NT2/D1 (cell line): ENCODE measurements at regions not wholly inside any gene's neighbourhood (a gene's known extent, or its start where the extent isn't known, plus 50 kb on each side); places are given as distances from the start of the nearest gene placed in this dataset.

Experiments used
- DNase-seq: peaks from one replicate; pipeline ENCODE4 v3.0.0-alpha.2; 2011; ENCODE audit warnings: low read depth, low spot score
- H3K27me3 ChIP-seq: 2 replicates; pipeline ENCODE4 v1.6.0; 2011; ENCODE audit warnings: mild to moderate bottlenecking; ENCODE audit not compliant: insufficient read length, insufficient read depth
- H3K36me3 ChIP-seq: 2 replicates; pipeline ENCODE4 v1.6.1; 2011; ENCODE audit warnings: mild to moderate bottlenecking, low read length, mixed read lengths; ENCODE audit not compliant: insufficient read depth, insufficient read length
- H3K4me1 ChIP-seq: 2 replicates; pipeline ENCODE4 v1.5.1; 2011; ENCODE audit not compliant: insufficient read depth, insufficient read length
- H3K4me3 ChIP-seq: 2 replicates; pipeline ENCODE4 v1.5.1; 2011; ENCODE audit warnings: low read depth; ENCODE audit not compliant: insufficient read length
- H3K9ac ChIP-seq: 2 replicates; pipeline ENCODE4 v1.6.0; 2011; ENCODE audit warnings: low read depth; ENCODE audit not compliant: insufficient read length
- H3K9me3 ChIP-seq: 2 replicates; pipeline ENCODE4 v1.5.1; 2011; ENCODE audit warnings: mild to moderate bottlenecking, low read length; ENCODE audit not compliant: insufficient read depth
- SUZ12 ChIP-seq: IDR thresholded peaks from 2 replicates; pipeline ENCODE4 v1.6.1; 2011; ENCODE audit not compliant: insufficient read length, insufficient read depth; ENCODE audit errors: extremely low read depth
- YY1 ChIP-seq: IDR thresholded peaks from 2 replicates; pipeline ENCODE4 v1.6.1; 2011; ENCODE audit not compliant: insufficient read length, insufficient read depth
- ZNF274 ChIP-seq: IDR thresholded peaks from 2 replicates; pipeline ENCODE4 v1.6.1; 2011; ENCODE audit warnings: mild to moderate bottlenecking, low read depth, low read length

- Histone ChIP-seq H3K9ac (no peak overlapping the region), H3K27me3 (no peaks in the 10 kb centered on the region), H3K36me3 (no peaks in the 10 kb centered on the region), H3K4me1 (no peaks in the 10 kb centered on the region), H3K9me3 (no peaks in the 10 kb centered on the region), H3K4me3 (no peak overlapping the region)
- DNase-seq = no peak
- TF ChIP-seq ZNF274 (no peak), YY1 (no peak)
Observed at GRCh38 chr20:52454660-52455059, 263.1 kb upstream of the ZFP64 start.

GRCh38 chr20:52448513-52449232, 257.1 kb upstream of the ZFP64 start:
- no peaks in the 10 kb centered on the region for H3K27me3 ChIP-seq
- TF ChIP-seq SUZ12 (no peak), YY1 (no peak), ZNF274 (no peak)
- no peak for DNase-seq
- no peaks in the 10 kb centered on the region for H3K36me3 ChIP-seq
- H3K4me1 ChIP-seq = no peaks in the 10 kb centered on the region
- no peak overlapping the region for H3K4me3 ChIP-seq
- no peak overlapping the region for H3K9ac ChIP-seq
- no peaks in the 10 kb centered on the region for H3K9me3 ChIP-seq

GRCh38 chr20:52447225-52447551, 255.6 kb upstream of the ZFP64 start:
- Histone ChIP-seq H3K4me1 (no peaks in the 10 kb centered on the region), H3K9ac (no peak overlapping the region), H3K36me3 (no peaks in the 10 kb centered on the region), H3K9me3 (no peaks in the 10 kb centered on the region), H3K27me3 (no peaks in the 10 kb centered on the region), H3K4me3 (no peak overlapping the region)
- TF ChIP-seq ZNF274 = no peak
- no peak for TF ChIP-seq YY1
- no peak for TF ChIP-seq SUZ12
- DNase-seq = no peak

- DNase-seq = no peak
- Histone ChIP-seq H3K36me3 (no peaks in the 10 kb centered on the region), H3K4me1 (no peaks in the 10 kb centered on the region), H3K9ac (no peak overlapping the region), H3K4me3 (no peak overlapping the region), H3K9me3 (no peaks in the 10 kb centered on the region), H3K27me3 (no peaks in the 10 kb centered on the region)
- TF ChIP-seq ZNF274 = no peak
- no peak for TF ChIP-seq YY1
- no peak for TF ChIP-seq SUZ12
Observed at GRCh38 chr20:52446421-52447224, 255.0 kb upstream of the ZFP64 start.

- Histone ChIP-seq H3K36me3 (no peaks in the 10 kb centered on the region), H3K9ac (no peak overlapping the region), H3K4me3 (no peak overlapping the region), H3K4me1 (no peaks in the 10 kb centered on the region), H3K27me3 (no peaks in the 10 kb centered on the region), H3K9me3 (no peaks in the 10 kb centered on the region)
- no peak for DNase-seq
- no peak for TF ChIP-seq ZNF274
- TF ChIP-seq YY1 = no peak
Observed at GRCh38 chr20:52444455-52444854, 252.9 kb upstream of the ZFP64 start.

- H3K9ac ChIP-seq = no peak overlapping the region
- H3K27me3 ChIP-seq = no peaks in the 10 kb centered on the region
- no peak overlapping the region for H3K4me3 ChIP-seq
- no peaks in the 10 kb centered on the region for H3K36me3 ChIP-seq
- TF ChIP-seq SUZ12 = no peak
- no peak for TF ChIP-seq YY1
- TF ChIP-seq ZNF274 = no peak
- H3K4me1 ChIP-seq = no peaks in the 10 kb centered on the region
- no peak for DNase-seq
- no peaks in the 10 kb centered on the region for H3K9me3 ChIP-seq
Observed at GRCh38 chr20:52443874-52444273, 252.3 kb upstream of the ZFP64 start.

- H3K27me3 ChIP-seq = no peaks in the 10 kb centered on the region
- TF ChIP-seq SUZ12 (no peak), ZNF274 (no peak), YY1 (no peak)
- DNase-seq = no peak
- no peak overlapping the region for H3K9ac ChIP-seq
- no peaks in the 10 kb centered on the region for H3K4me1 ChIP-seq
- no peak overlapping the region for H3K4me3 ChIP-seq
- no peaks in the 10 kb centered on the region for H3K36me3 ChIP-seq
- no peaks in the 10 kb centered on the region for H3K9me3 ChIP-seq
Observed at GRCh38 chr20:52441710-52442109, 250.1 kb upstream of the ZFP64 start.
